Mesodermal cell (in vitro differentiated cells): ENCODE measurements at regions not wholly inside any gene's neighbourhood (a gene's known extent, or its start where the extent isn't known, plus 50 kb on each side); places are given as distances from the start of the nearest gene placed in this dataset.
A peak's percentile ranks its signal among the peaks of the same experiment; 100 is the strongest.
"Not testable (repeated sequence)": the region's sequence is repeated elsewhere in the genome, so short reads cannot be mapped to it uniquely, and the experiment has no call there.

Source experiments
- H3K27ac ChIP-seq: 2 replicates; pipeline ENCODE4 v1.7.0; 2013; ENCODE audit warnings: mild to moderate bottlenecking, low read depth, low read length, moderate library complexity; ENCODE audit not compliant: severe bottlenecking
- H3K36me3 ChIP-seq: 2 replicates; pipeline ENCODE4 v1.7.1; 2013; ENCODE audit warnings: mild to moderate bottlenecking, low read length, moderate library complexity; ENCODE audit not compliant: control insufficient read depth, insufficient read depth
- H3K4me1 ChIP-seq: one replicate; pipeline ENCODE4 v1.7.1; 2013; ENCODE audit warnings: mild to moderate bottlenecking, low read length; ENCODE audit not compliant: insufficient read depth, control insufficient read depth, poor library complexity, severe bottlenecking
- H3K4me3 ChIP-seq: 2 replicates; pipeline ENCODE4 v1.7.0; 2013; ENCODE audit warnings: low read length, control low read depth, mild to moderate bottlenecking; ENCODE audit not compliant: insufficient read depth, poor library complexity, severe bottlenecking; ENCODE audit errors: extremely low read depth
- H3K9me3 ChIP-seq: 2 replicates; pipeline ENCODE4 v1.7.1; 2013; ENCODE audit warnings: mild to moderate bottlenecking, low read length, moderate library complexity; ENCODE audit not compliant: control insufficient read depth
- WGBS, 2 experiments: methylation state at CpG; one replicate each; pipeline ENCODE4 v1.1.5; 2013; ENCODE audit warnings: missing lambda C conversion rate in 2 of 2; ENCODE audit not compliant: insufficient coverage in 2 of 2; 5-methylcytosine and 5-hydroxymethylcytosine counted together

GRCh38 chr12:14207905-14208551 is 157.5 kb upstream of the ATF7IP start:
- Histone ChIP-seq H3K9me3 (no peaks in the 10 kb centered on the region), H3K4me3 (no peak overlapping the region), H3K27ac (peak overlapping the region; percentile 18), H3K4me1 (peaks cover 5% of the 10 kb centered on the region), H3K36me3 (no peaks in the 10 kb centered on the region)
- WGBS, 2 experiments, result 89 to 94% methylated on average over 2 of the region's 4 CpGs

GRCh38 chr12:14211947-14212387 is 153.5 kb upstream of the ATF7IP start:
- Histone ChIP-seq H3K27ac (no peak overlapping the region), H3K4me1 (peaks cover 5% of the 10 kb centered on the region), H3K9me3 (no peaks in the 10 kb centered on the region), H3K36me3 (no peaks in the 10 kb centered on the region), H3K4me3 (no peak overlapping the region)
- WGBS, 2 experiments, result 95 to 100% methylated on average over 2 of the region's 3 CpGs

GRCh38 chr12:14213542-14213941 is 151.9 kb upstream of the ATF7IP start:
- Histone ChIP-seq H3K36me3 (no peaks in the 10 kb centered on the region), H3K27ac (no peak overlapping the region), H3K9me3 (no peaks in the 10 kb centered on the region), H3K4me1 (peaks cover 5% of the 10 kb centered on the region), H3K4me3 (no peak overlapping the region)
- WGBS, 2 experiments, result 57% methylated on average over 1 of the region's 1 CpG; no CpG with 5 or more reads in 1 of the 2 experiments

GRCh38 chr12:14214495-14214894 is 151.0 kb upstream of the ATF7IP start:
- no CpG with 5 or more reads among the region's 1 CpG for WGBS, 2 experiments

GRCh38 chr12:14215949-14216348 is 149.5 kb upstream of the ATF7IP start:
- not testable (repeated sequence) for H3K36me3 ChIP-seq, H3K27ac ChIP-seq, H3K4me3 ChIP-seq, H3K4me1 ChIP-seq, H3K9me3 ChIP-seq
- 94% methylated on average over 3 of the region's 7 CpGs; no CpG with 5 or more reads in 1 of the 2 experiments for WGBS, 2 experiments

More at GRCh38 chr12:14214495-14214894, 151.0 kb upstream of the ATF7IP start:
- Histone ChIP-seq H3K36me3 (no peaks in the 10 kb centered on the region), H3K4me1 (peaks cover 5% of the 10 kb centered on the region), H3K9me3 (no peaks in the 10 kb centered on the region), H3K27ac (no peak overlapping the region), H3K4me3 (no peak overlapping the region)

- 88 to 89% methylated on average over 8 of the region's 12 CpGs for WGBS, 2 experiments
- H3K9me3 ChIP-seq, result peaks cover 12% of the 10 kb centered on the region
- H3K36me3 ChIP-seq, result no peaks in the 10 kb centered on the region
- H3K4me3 ChIP-seq, result no peak overlapping the region
- H3K4me1 ChIP-seq, result peaks cover 5% of the 10 kb centered on the region
- H3K27ac ChIP-seq, result no peak overlapping the region
These were observed 148.8 kb upstream of the ATF7IP start for GRCh38 chr12:14216405-14217294.

- WGBS, 2 experiments, result 88 to 97% methylated on average over 3 to 5 of the region's 5 CpGs
- Histone ChIP-seq H3K4me1 (no peaks in the 10 kb centered on the region), H3K9me3 (peaks cover 13% of the 10 kb centered on the region), H3K4me3 (no peak overlapping the region), H3K27ac (no peak overlapping the region), H3K36me3 (no peaks in the 10 kb centered on the region)
These were observed 146.3 kb upstream of the ATF7IP start for GRCh38 chr12:14219156-14219555.

GRCh38 chr12:14219670-14220069 is 145.8 kb upstream of the ATF7IP start:
- H3K36me3 ChIP-seq, H3K4me3 ChIP-seq, H3K4me1 ChIP-seq, H3K27ac ChIP-seq: not testable (repeated sequence)
- H3K9me3 ChIP-seq, result peaks cover 13% of the 10 kb centered on the region
- 79 to 100% methylated on average over 1 to 2 of the region's 2 CpGs for whole genome bisulfite sequencing, 2 experiments

GRCh38 chr12:14225064-14225463 is 140.4 kb upstream of the ATF7IP start:
- H3K27ac ChIP-seq, result no peak overlapping the region
- peaks cover 15% of the 10 kb centered on the region for H3K9me3 ChIP-seq
- H3K4me1 ChIP-seq, result no peaks in the 10 kb centered on the region
- H3K36me3 ChIP-seq, result no peaks in the 10 kb centered on the region
- H3K4me3 ChIP-seq, result no peak overlapping the region
- WGBS, 2 experiments, result 86% methylated on average over 1 of the region's 4 CpGs; no CpG with 5 or more reads in 1 of the 2 experiments

- not testable (repeated sequence) for H3K9me3 ChIP-seq, H3K36me3 ChIP-seq, H3K27ac ChIP-seq, H3K4me1 ChIP-seq, H3K4me3 ChIP-seq
- 87% methylated on average over 2 to 3 of the region's 3 CpGs for WGBS, 2 experiments
These were observed 130.3 kb upstream of the ATF7IP start for GRCh38 chr12:14235176-14235575.

GRCh38 chr12:14236641-14237040 is 128.8 kb upstream of the ATF7IP start:
- not testable (repeated sequence) for H3K9me3 ChIP-seq, H3K36me3 ChIP-seq
- WGBS, 2 experiments, result 100% methylated on average over 1 of the region's 3 CpGs; no CpG with 5 or more reads in 1 of the 2 experiments

More at GRCh38 chr12:14236641-14237040, 128.8 kb upstream of the ATF7IP start:
- not testable (repeated sequence) for H3K4me1 ChIP-seq, H3K4me3 ChIP-seq, H3K27ac ChIP-seq
